ENCODE measurements at regions not wholly inside any gene's neighbourhood (a gene's known extent, or its start where the extent isn't known, plus 50 kb on each side); places are given as distances from the start of the nearest gene placed in this dataset.

- no peak for TF ChIP-seq CTCF (IDR thresholded peaks at IDR 0.05; ENCODE audit: insufficient read depth, low read length, missing control alignments)
- POLR2A ChIA-PET: no interaction called here
- no peak overlapping the region for H3K4me3 ChIP-seq (ENCODE audit: low read depth, low read length)
- CTCF ChIA-PET: no interaction called here
- DNase-seq (ENCODE audit: low read depth, low spot score): no peak
Measured at GRCh38 chr4:34628471-34628870, 1615.8 kb downstream of the ARAP2 start.

- POLR2A ChIA-PET: no interaction called here
- CTCF ChIA-PET: no interaction called here
- no peak for DNase-seq (ENCODE audit: low read depth, low spot score)
- no peak for TF ChIP-seq CTCF (IDR thresholded peaks at IDR 0.05; ENCODE audit: insufficient read depth, low read length, missing control alignments)
- no peak overlapping the region for H3K4me3 ChIP-seq (ENCODE audit: low read depth, low read length)
Measured at GRCh38 chr4:34629451-34629850, 1614.9 kb downstream of the ARAP2 start.

- no peak for DNase-seq (ENCODE audit: low read depth, low spot score)
- TF ChIP-seq CTCF (IDR thresholded peaks at IDR 0.05; ENCODE audit: insufficient read depth, low read length, missing control alignments): no peak
- ChIA-PET POLR2A (no interaction called here), CTCF (no interaction called here)
- H3K4me3 ChIP-seq (ENCODE audit: low read depth, low read length): no peak overlapping the region
Measured at GRCh38 chr4:34633241-34633640, 1611.1 kb downstream of the ARAP2 start.

- no peak overlapping the region for H3K4me3 ChIP-seq (ENCODE audit: low read depth, low read length)
- POLR2A ChIA-PET: no interaction called here
- no peak for DNase-seq (ENCODE audit: low read depth, low spot score)
- TF ChIP-seq CTCF (IDR thresholded peaks at IDR 0.05; ENCODE audit: insufficient read depth, low read length, missing control alignments): no peak
- CTCF ChIA-PET: no interaction called here
Measured at GRCh38 chr4:34636623-34637022, 1607.7 kb downstream of the ARAP2 start.

GRCh38 chr4:34643476-34643875 lies 1600.8 kb downstream of the ARAP2 start:
- CTCF ChIA-PET: no interaction called here
- H3K4me3 ChIP-seq (ENCODE audit: low read depth, low read length): no peak overlapping the region
- no peak for TF ChIP-seq CTCF (IDR thresholded peaks at IDR 0.05; ENCODE audit: insufficient read depth, low read length, missing control alignments)
- no peak for DNase-seq (ENCODE audit: low read depth, low spot score)
- POLR2A ChIA-PET: no interaction called here

GRCh38 chr4:34644579-34645115 lies 1599.7 kb downstream of the ARAP2 start:
- CTCF ChIA-PET: no interaction called here
- POLR2A ChIA-PET: no interaction called here
- H3K4me3 ChIP-seq (ENCODE audit: low read depth, low read length): no peak overlapping the region
- DNase-seq (ENCODE audit: low read depth, low spot score): no peak
- no peak for TF ChIP-seq CTCF (IDR thresholded peaks at IDR 0.05; ENCODE audit: insufficient read depth, low read length, missing control alignments)
